ENCODE measurements at regions not wholly inside any gene's neighbourhood (a gene's known extent, or its start where the extent isn't known, plus 50 kb on each side); places are given as distances from the start of the nearest gene placed in this dataset.

- no peak overlapping the region for H2BK15ac ChIP-seq (ENCODE audit: low read depth, low read length)
- peaks cover 25% of the 10 kb centered on the region; the same call in 1 of the 2 replicates for H3K27me3 ChIP-seq (ENCODE audit: control insufficient read depth, insufficient read depth, low read length)
- no peak for TF ChIP-seq ELK1 (IDR thresholded peaks at IDR 0.05; ENCODE audit: borderline replicate concordance, low read depth, low read length)
- no peak for TF ChIP-seq BHLHE40 (IDR thresholded peaks at IDR 0.05; ENCODE audit: low read depth, low read length)
- no peak for TF ChIP-seq USF2 (IDR thresholded peaks at IDR 0.05; ENCODE audit: low read depth, low read length)
- no peak for TF ChIP-seq NFE2L2 (IDR thresholded peaks at IDR 0.05; ENCODE audit: low read depth, low read length)
- TF ChIP-seq FOS (IDR thresholded peaks at IDR 0.05; ENCODE audit: low read depth, low read length): no peak
- TF ChIP-seq CHD1 (IDR thresholded peaks at IDR 0.05; ENCODE audit: low read depth, low read length): no peak
- no peak for TF ChIP-seq POLR2A (IDR thresholded peaks at IDR 0.05; ENCODE audit: low read depth, low read length)
- TF ChIP-seq CEBPB (IDR thresholded peaks at IDR 0.05; ENCODE audit: low read depth, low read length): no peak
- TF ChIP-seq CTCF (conservative IDR thresholded peaks at IDR 0.05; ENCODE audit: low read depth, low read length): no peak
- TF ChIP-seq RCOR1 (IDR thresholded peaks at IDR 0.05; ENCODE audit: insufficient replicate concordance, low read length): no peak
- no peak for TF ChIP-seq RAD21 (IDR thresholded peaks at IDR 0.05; ENCODE audit: low read length)
- TF ChIP-seq MAZ (IDR thresholded peaks at IDR 0.05; ENCODE audit: borderline replicate concordance, low read depth, low read length): no peak
- no peak for TF ChIP-seq MAFK (IDR thresholded peaks at IDR 0.05; ENCODE audit: low read depth, low read length)
- TF ChIP-seq RFX5 (IDR thresholded peaks at IDR 0.05; ENCODE audit: low read depth, low read length): no peak
- H2AK5ac ChIP-seq (ENCODE audit: low read depth, low read length): no peak overlapping the region
- H3K4me3 ChIP-seq (ENCODE audit: insufficient read depth, low read depth, low read length): no peak overlapping the region
- WGBS, 2 experiments (ENCODE audit: extremely low coverage in 2 of 2, insufficient read length in 1 of 2): 60% methylated on average over 5 of the region's 5 CpGs; no CpG with 5 or more reads in 1 of the 2 experiments
- no peaks in the 10 kb centered on the region; the same call in 1 of the 2 replicates for H4K20me1 ChIP-seq (ENCODE audit: insufficient read depth, low read length)
- in situ Hi-C loops (cut with MboI; ENCODE audit: low sequenced_read_pairs): no loop called here
- H3K9me3 ChIP-seq (ENCODE audit: control insufficient read depth, insufficient read depth, low read length): no peaks in the 10 kb centered on the region
- no peak overlapping the region for H3K18ac ChIP-seq (ENCODE audit: low read depth, low read length)
- ATAC-seq (ENCODE audit: low read depth): no peak
- H3K9ac ChIP-seq (ENCODE audit: low read depth, low read length): no peak overlapping the region
- H4K8ac ChIP-seq (ENCODE audit: low read depth in 2 of 2, low read length in 2 of 2): no peak overlapping the region
- H3K4ac ChIP-seq (ENCODE audit: low read depth, low read length): no peak overlapping the region
- H4K5ac ChIP-seq (ENCODE audit: low read depth, low read length): no peak overlapping the region
- H2AFZ ChIP-seq (replicated peaks; ENCODE audit: low read length, poor library complexity): no peak overlapping the region
- dilution Hi-C loops (cut with HindIII; ENCODE audit: low sequenced_read_pairs, unreplicated experiment): no loop called here
- H3K23ac ChIP-seq (ENCODE audit: low read depth, low read length): no peak overlapping the region
- H3K56ac ChIP-seq (ENCODE audit: extremely low read depth, insufficient read depth, low read length): no peak overlapping the region
- H3K27ac ChIP-seq (ENCODE audit: insufficient read depth, low read length): no peak overlapping the region
- no peak for DNase-seq
- H2BK20ac ChIP-seq (ENCODE audit: low read depth, low read length): no peak overlapping the region
- H2BK5ac ChIP-seq (ENCODE audit: low read depth, low read length, poor library complexity, severe bottlenecking): no peak overlapping the region
- ChIA-PET CTCF (interaction anchor here (0.8 kb wide), 1 partner anchor 46 kb away, joined by 3 read pairs; no protein-coding TSS in a partner anchor), POLR2A (ENCODE audit: unreplicated experiment) (no interaction called here)
- H3K79me1 ChIP-seq (ENCODE audit: low read depth in 1 of 2, low read length in 2 of 2): no peaks in the 10 kb centered on the region
- no peaks in the 10 kb centered on the region for H3K4me1 ChIP-seq (ENCODE audit: control insufficient read depth, insufficient read depth, low read length)
- intact Hi-C loops (cut with micrococcal nuclease): no loop called here
- no peak overlapping the region for H3K4me2 ChIP-seq (ENCODE audit: low read depth, low read length)
- H3K9me1 ChIP-seq (ENCODE audit: insufficient read depth, low read length): no peaks in the 10 kb centered on the region
- H3K14ac ChIP-seq (replicated peaks; ENCODE audit: low read depth, low read length): no peak overlapping the region
- no peaks in the 10 kb centered on the region for H3K36me3 ChIP-seq (ENCODE audit: control insufficient read depth, insufficient read depth, low read length)
- no peak overlapping the region for H2AK9ac ChIP-seq (replicated peaks; ENCODE audit: low read depth, low read length, poor library complexity)
- BruUV-seq (replicated peaks): no TSS peak
- H4K91ac ChIP-seq (ENCODE audit: insufficient read depth, low read depth, low read length): no peak overlapping the region
- no peak overlapping the region for H2BK120ac ChIP-seq (ENCODE audit: low read depth, low read length)
Measured at GRCh38 chr1:112309499-112309898, 86.5 kb upstream of the CTTNBP2NL start.
